NCI-H146 (cell line): ENCODE measurements at regions not wholly inside any gene's neighbourhood (a gene's known extent, or its start where the extent isn't known, plus 50 kb on each side); places are given as distances from the start of the nearest gene placed in this dataset.

ENCODE experiments used
- DNase-seq: peaks from one replicate; lab custom pipeline; 2025; lab: John Stamatoyannopoulos, UW

- DNase-seq = no peak
Measured at GRCh38 chr15:87354661-87355410, 901.7 kb downstream of the NTRK3 start.

- DNase-seq = no peak
Measured at GRCh38 chr15:87349181-87349580, 907.4 kb downstream of the NTRK3 start.

GRCh38 chr15:87348746-87349145, 907.8 kb downstream of the NTRK3 start:
- DNase-seq = no peak

GRCh38 chr15:87347806-87348515, 908.6 kb downstream of the NTRK3 start:
- DNase-seq = no peak

GRCh38 chr15:87345961-87346360, 910.6 kb downstream of the NTRK3 start:
- no peak for DNase-seq

GRCh38 chr15:87343966-87344365, 912.6 kb downstream of the NTRK3 start:
- DNase-seq = no peak

- DNase-seq = no peak
Measured at GRCh38 chr15:87340370-87340769, 916.2 kb downstream of the NTRK3 start.

- DNase-seq = no peak
Measured at GRCh38 chr15:87326269-87326668, 930.3 kb downstream of the NTRK3 start.

- DNase-seq = no peak
Measured at GRCh38 chr15:87322870-87323269, 933.7 kb downstream of the NTRK3 start.

- no peak for DNase-seq
Measured at GRCh38 chr15:87322265-87322664, 934.3 kb downstream of the NTRK3 start.

GRCh38 chr15:87317900-87318299, 938.6 kb downstream of the NTRK3 start:
- no peak for DNase-seq

- DNase-seq = no peak
Measured at GRCh38 chr15:87312221-87312620, 944.3 kb downstream of the NTRK3 start.

GRCh38 chr15:87300146-87300545, 956.4 kb downstream of the NTRK3 start:
- DNase-seq = no peak

- DNase-seq = no peak
Measured at GRCh38 chr15:87294854-87295253, 961.7 kb downstream of the NTRK3 start.

GRCh38 chr15:87293031-87293430, 963.5 kb downstream of the NTRK3 start:
- no peak for DNase-seq

- DNase-seq = no peak
Measured at GRCh38 chr15:87287156-87287555, 969.4 kb downstream of the NTRK3 start.

- no peak for DNase-seq
Measured at GRCh38 chr15:87269566-87269965, 987.0 kb downstream of the NTRK3 start.

- DNase-seq = no peak
Measured at GRCh38 chr15:87268675-87269074, 987.9 kb downstream of the NTRK3 start.

GRCh38 chr15:87267798-87268197, 988.7 kb downstream of the NTRK3 start:
- DNase-seq = no peak

GRCh38 chr15:87263871-87264270, 992.7 kb downstream of the NTRK3 start:
- DNase-seq = no peak

GRCh38 chr15:87263296-87263695, 993.2 kb downstream of the NTRK3 start:
- no peak for DNase-seq

- no peak for DNase-seq
Measured at GRCh38 chr15:87245592-87245991, 1010.9 kb downstream of the NTRK3 start.

- DNase-seq = no peak
Measured at GRCh38 chr15:87243474-87243873, 1013.1 kb downstream of the NTRK3 start.
